GM06990 (cell line): ENCODE measurements at regions not wholly inside any gene's neighbourhood (a gene's known extent, or its start where the extent isn't known, plus 50 kb on each side); places are given as distances from the start of the nearest gene placed in this dataset.

Experiments
- DNase-seq: peaks from one replicate; pipeline ENCODE4 v3.0.0-alpha.2; 2011; ENCODE audit not compliant: insufficient read length; ENCODE audit errors: extremely low read depth
- H3K27me3 ChIP-seq: replicated peaks from 2 replicates; pipeline ENCODE4 v1.6.0; 2011; ENCODE audit warnings: low read length; ENCODE audit not compliant: control insufficient read depth, insufficient read depth
- H3K36me3 ChIP-seq: 2 replicates; pipeline ENCODE4 v1.5.1; 2011; ENCODE audit warnings: low read length; ENCODE audit not compliant: control insufficient read depth, insufficient read depth
- H3K4me3 ChIP-seq: replicated peaks from 2 replicates; pipeline ENCODE4 v1.5.1; 2011; ENCODE audit warnings: low read depth, mild to moderate bottlenecking, control low read depth, low read length
- CTCF ChIP-seq: IDR thresholded peaks from 2 replicates; pipeline ENCODE4 v1.5.1; 2011; ENCODE audit warnings: low read length, control low read depth, mild to moderate bottlenecking, inconsistent platforms; ENCODE audit not compliant: insufficient read depth, poor library complexity, severe bottlenecking

GRCh38 chr2:163081754-163082153 lies 243.2 kb upstream of the KCNH7 start:
- no peak for DNase-seq
- H3K27me3 ChIP-seq, result no peaks in the 10 kb centered on the region
- H3K36me3 ChIP-seq, result no peaks in the 10 kb centered on the region
- H3K4me3 ChIP-seq, result no peak overlapping the region
- no peak for TF ChIP-seq CTCF

- no peak for TF ChIP-seq CTCF
- no peak overlapping the region for H3K4me3 ChIP-seq
- no peaks in the 10 kb centered on the region for H3K36me3 ChIP-seq
- DNase-seq, result no peak
- no peaks in the 10 kb centered on the region for H3K27me3 ChIP-seq
Measured at GRCh38 chr2:163077241-163077640, 238.7 kb upstream of the KCNH7 start.

- Histone ChIP-seq H3K27me3 (no peaks in the 10 kb centered on the region), H3K4me3 (no peak overlapping the region), H3K36me3 (no peaks in the 10 kb centered on the region)
- no peak for DNase-seq
- TF ChIP-seq CTCF, result no peak
Measured at GRCh38 chr2:163066085-163066484, 227.5 kb upstream of the KCNH7 start.

GRCh38 chr2:163062524-163062923 lies 224.0 kb upstream of the KCNH7 start:
- no peak for DNase-seq
- Histone ChIP-seq H3K4me3 (no peak overlapping the region), H3K36me3 (no peaks in the 10 kb centered on the region), H3K27me3 (no peaks in the 10 kb centered on the region)
- TF ChIP-seq CTCF, result no peak

- no peaks in the 10 kb centered on the region for H3K27me3 ChIP-seq
- TF ChIP-seq CTCF, result no peak
- H3K36me3 ChIP-seq, result no peaks in the 10 kb centered on the region
- DNase-seq, result no peak
- H3K4me3 ChIP-seq, result no peak overlapping the region
Measured at GRCh38 chr2:163046615-163047014, 208.0 kb upstream of the KCNH7 start.

GRCh38 chr2:163045830-163046229 lies 207.3 kb upstream of the KCNH7 start:
- H3K4me3 ChIP-seq, result no peak overlapping the region
- H3K36me3 ChIP-seq, result no peaks in the 10 kb centered on the region
- H3K27me3 ChIP-seq, result no peaks in the 10 kb centered on the region
- no peak for DNase-seq
- no peak for TF ChIP-seq CTCF
